HepG2 (cell line): ENCODE measurements at regions not wholly inside any gene's neighbourhood (a gene's known extent, or its start where the extent isn't known, plus 50 kb on each side); places are given as distances from the start of the nearest gene placed in this dataset.
"Not testable (repeated sequence)": the region's sequence is repeated elsewhere in the genome, so short reads cannot be mapped to it uniquely, and the experiment has no call there.

ENCODE experiments used
- ATAC-seq: fragments of 200-7000 bp; cut with Tn5 transposase; 3 replicates; pipeline ENCODE4 v1.9.1; 2020; ENCODE audit warnings: mild to moderate bottlenecking, moderate library complexity
- BruUV-seq: library from RNA; stranded (reverse); fragments of 400-500 nt; replicated peaks from 2 replicates; lab custom pipeline; 2021; lab: Mats Ljungman, UMichigan
- CTCF ChIA-PET: fragments of 300-600 bp; formaldehyde crosslinking; extraction: SDS; loops from one replicate; lab custom pipeline; 2021; ENCODE audit warnings: low total read pairs, inconsistent platforms, low intra/inter-chr PET ratio; lab: Yijun Ruan, JAX
- POLR2A ChIA-PET: fragments of 350-600 bp; sonication (Branson Sonifier 250); formaldehyde crosslinking; loops from one replicate; lab custom pipeline; 2020; ENCODE audit warnings: antibody characterized with exemption, inconsistent platforms; lab: Yijun Ruan, JAX
- DNase-seq: peaks from one replicate; pipeline ENCODE4 v3.0.0-alpha.2; 2015; ENCODE audit warnings: low spot score
- FAIRE-seq: peaks from 3 replicates; lab custom pipeline; 2011; peaks lifted over from hg19 to GRCh38; lab: Jason Lieb, UNC
- H2AFZ ChIP-seq: one replicate; pipeline ENCODE4 v1.6.1; 2011; ENCODE audit warnings: low read length, inconsistent platforms
- H3K27ac ChIP-seq: fragments of 300-600 bp; 3 replicates; pipeline ENCODE4 v1.8.0; 2011; ENCODE audit warnings: mixed run types, mild to moderate bottlenecking, mixed read lengths, low read length, inconsistent platforms; ENCODE audit not compliant: insufficient read depth; ENCODE audit errors: extremely low read length
- H3K27me3 ChIP-seq, 2 experiments: fragments of 200-600 bp in 1 of 2; 2 replicates in 1 of 2; 3 replicates in 1 of 2; pipeline versions ENCODE4 v1.6.0 to v1.8.0; 2011; ENCODE audit warnings: low read length in 2 of 2, mild to moderate bottlenecking in 2 of 2, moderate library complexity in 2 of 2, inconsistent platforms in 1 of 2; ENCODE audit not compliant: insufficient read depth in 2 of 2, control insufficient read depth in 1 of 2
- H3K36me3 ChIP-seq, 2 experiments: fragments of 200-600 bp in 1 of 2; replicated peaks in 1 of 2; 2 replicates in 1 of 2; 3 replicates in 1 of 2; pipeline versions ENCODE4 v1.5.1 to v1.8.0; 2011; ENCODE audit warnings: low read length in 2 of 2, inconsistent platforms in 1 of 2; ENCODE audit not compliant: insufficient read depth in 2 of 2, control insufficient read depth in 1 of 2
- H3K4me1 ChIP-seq: 2 replicates; pipeline ENCODE4 v1.5.1; 2012; ENCODE audit warnings: low read length, inconsistent platforms; ENCODE audit not compliant: insufficient read depth
- H3K4me2 ChIP-seq: 2 replicates; pipeline ENCODE4 v1.6.0; 2011; ENCODE audit warnings: low read depth, low read length, inconsistent platforms
- H3K4me3 ChIP-seq, 3 experiments: fragments of 200-600 bp in 1 of 3; sonication (generic), shearing (Covaris generic) in 1 of 3; replicated peaks in 1 of 3; 2 replicates each; pipeline ENCODE4 v1.5.1; 2011 to 2016; ENCODE audit warnings: low read length in 3 of 3, inconsistent platforms in 2 of 3, low read depth in 2 of 3, mild to moderate bottlenecking in 2 of 3, control low read depth in 1 of 3, mixed read lengths in 1 of 3; ENCODE audit not compliant: insufficient read depth in 1 of 3
- H3K79me2 ChIP-seq: one replicate; pipeline ENCODE4 v1.6.1; 2011; ENCODE audit warnings: low read length, inconsistent platforms; ENCODE audit not compliant: insufficient read depth
- H3K9ac ChIP-seq: 2 replicates; pipeline ENCODE4 v1.6.0; 2011; ENCODE audit warnings: mild to moderate bottlenecking, low read depth, low read length, inconsistent platforms; ENCODE audit not compliant: insufficient read depth
- H3K9me3 ChIP-seq: 2 replicates; pipeline ENCODE4 v1.5.1; 2012; ENCODE audit warnings: mild to moderate bottlenecking, low read length
- H4K20me1 ChIP-seq: 2 replicates; pipeline ENCODE4 v1.6.0; 2011; ENCODE audit warnings: inconsistent platforms, mild to moderate bottlenecking, low read length, moderate library complexity; ENCODE audit not compliant: insufficient read depth
- HBP1 ChIP-seq: IDR thresholded peaks from 2 replicates; pipeline ENCODE4 v1.6.1; 2016; ENCODE audit warnings: low read depth, control low read depth
- ZNF225 ChIP-seq: sonication (generic); formaldehyde crosslinking; IDR thresholded peaks from 2 replicates; pipeline ENCODE4 v1.4.0; 2020; ENCODE audit warnings: mild to moderate bottlenecking, missing genetic modification reagents
- ZNF607 ChIP-seq: sonication (generic); formaldehyde crosslinking; IDR thresholded peaks from 2 replicates; pipeline ENCODE4 v1.5.1; 2020; ENCODE audit warnings: missing genetic modification reagents, mild to moderate bottlenecking, borderline replicate concordance
- ZNF609 ChIP-seq: sonication (generic); formaldehyde crosslinking; IDR thresholded peaks from 2 replicates; pipeline ENCODE4 v1.4.0; 2020; ENCODE audit warnings: mild to moderate bottlenecking, missing genetic modification reagents, borderline replicate concordance
- WGBS: methylation state at CpG from one replicate; pipeline ENCODE4 v1.1.6; 2017; ENCODE audit warnings: low lambda C conversion rate; 5-methylcytosine and 5-hydroxymethylcytosine counted together
- in situ Hi-C: cut with HindIII; loops from 2 replicates; pipeline ENCODE4 v1.10.0; 2017; ENCODE audit warnings: low pct_unique_long_range_greater_than_20kb; ENCODE audit not compliant: extremely low pct_ligation_motif_present
- intact Hi-C: fragments of 100-400 bp; cut with micrococcal nuclease; formaldehyde crosslinking; loops from one replicate; pipeline ENCODE4 v1.10.0; 2022; ENCODE audit not compliant: unreplicated experiment
- TF ChIP-seq, protein P1 (sequence below): fragments of 450-650 bp; IDR thresholded peaks from 2 replicates; pipeline ENCODE4 v1.6.1; 2016

DNA sequence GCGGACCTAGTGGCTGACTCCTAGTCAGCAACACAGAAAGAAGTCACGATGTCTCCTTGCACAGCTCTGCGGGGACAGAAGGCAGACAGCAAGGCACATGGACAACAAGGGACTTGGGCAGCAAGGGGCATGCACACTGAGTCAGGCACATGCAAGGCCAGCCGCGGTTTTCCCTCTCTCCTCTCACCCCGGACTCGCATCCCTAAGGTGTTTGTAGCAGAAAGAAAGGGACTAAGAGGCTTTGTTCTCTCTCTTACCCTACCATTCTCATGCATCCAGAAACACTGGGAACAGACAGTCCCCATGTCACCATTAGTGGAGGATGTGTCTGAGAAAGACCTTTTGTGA lies 193.3 kb upstream of the PHF14 start:
- Histone ChIP-seq H3K79me2 (no peaks in the 10 kb centered on the region), H3K36me3 (no peaks in the 10 kb centered on the region), H3K27ac (no peak overlapping the region), H3K4me3 (no peak overlapping the region), H3K4me2 (no peak overlapping the region), H3K4me1 (no peaks in the 10 kb centered on the region), H3K9me3 (no peaks in the 10 kb centered on the region), H3K9ac (no peak overlapping the region), H3K27me3 (no peaks in the 10 kb centered on the region), H2AFZ (no peak overlapping the region), H4K20me1 (no peaks in the 10 kb centered on the region)
- FAIRE-seq (no peak), DNase-seq (no peak), ATAC-seq (no peak)
- intact Hi-C loops (no loop called here), in situ Hi-C loops (no loop called here)
- no TSS peak for BruUV-seq
- CTCF ChIA-PET, result no interaction called here
- WGBS, result 2% methylated on average over 4 of the region's 7 CpGs
- no peak for TF ChIP-seq ZNF225 (CRISPR knock-in tag)
- TF ChIP-seq, protein P1, sequence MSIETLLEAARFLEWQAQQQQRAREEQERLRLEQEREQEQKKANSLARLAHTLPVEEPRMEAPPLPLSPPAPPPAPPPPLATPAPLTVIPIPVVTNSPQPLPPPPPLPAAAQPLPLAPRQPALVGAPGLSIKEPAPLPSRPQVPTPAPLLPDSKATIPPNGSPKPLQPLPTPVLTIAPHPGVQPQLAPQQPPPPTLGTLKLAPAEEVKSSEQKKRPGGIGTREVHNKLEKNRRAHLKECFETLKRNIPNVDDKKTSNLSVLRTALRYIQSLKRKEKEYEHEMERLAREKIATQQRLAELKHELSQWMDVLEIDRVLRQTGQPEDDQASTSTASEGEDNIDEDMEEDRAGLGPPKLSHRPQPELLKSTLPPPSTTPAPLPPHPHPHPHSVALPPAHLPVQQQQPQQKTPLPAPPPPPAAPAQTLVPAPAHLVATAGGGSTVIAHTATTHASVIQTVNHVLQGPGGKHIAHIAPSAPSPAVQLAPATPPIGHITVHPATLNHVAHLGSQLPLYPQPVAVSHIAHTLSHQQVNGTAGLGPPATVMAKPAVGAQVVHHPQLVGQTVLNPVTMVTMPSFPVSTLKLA, result 0 out of 2 replicates have a peak, but pooled peaks have one; percentile 6
- no peak for TF ChIP-seq ZNF607 (CRISPR knock-in tag)
- TF ChIP-seq ZNF609 (CRISPR knock-in tag), result no peak
- TF ChIP-seq HBP1, result no peak
- POLR2A ChIA-PET, result no interaction called here

GRCh38 chr7:10786976-10787375 lies 186.7 kb upstream of the PHF14 start:
- CTCF ChIA-PET, BruUV-seq, H3K9ac ChIP-seq, H3K9me3 ChIP-seq, POLR2A ChIA-PET, H3K79me2 ChIP-seq, H4K20me1 ChIP-seq, H3K4me2 ChIP-seq, H3K27me3 ChIP-seq, H3K4me3 ChIP-seq, DNase-seq, intact Hi-C loops, H3K27ac ChIP-seq, FAIRE-seq, H3K36me3 ChIP-seq, in situ Hi-C loops, ATAC-seq, H2AFZ ChIP-seq, H3K4me1 ChIP-seq: not testable (repeated sequence)
- 44% methylated on average over 9 of the region's 9 CpGs for WGBS
